Panc1 (cell line): ENCODE measurements at regions not wholly inside any gene's neighbourhood (a gene's known extent, or its start where the extent isn't known, plus 50 kb on each side); places are given as distances from the start of the nearest gene placed in this dataset.

Source experiments
- ATAC-seq: fragments of 200-7000 bp; cut with Tn5 transposase; 2 replicates; pipeline ENCODE4 v1.9.1; 2020; ENCODE audit warnings: mild to moderate bottlenecking, moderate library complexity
- BruUV-seq: library from RNA; stranded (reverse); fragments of 400-500 nt; replicated peaks from 2 replicates; lab custom pipeline; 2021; lab: Mats Ljungman, UMichigan
- CTCF ChIA-PET: fragments of 300-600 bp; sonication (Branson Sonifier 250); formaldehyde crosslinking; loops from one replicate; lab custom pipeline; 2022; ENCODE audit warnings: antibody characterized with exemption; lab: Charles Lee
- POLR2A ChIA-PET: fragments of 300-600 bp; sonication (Branson Sonifier 250); formaldehyde crosslinking; loops from one replicate; lab custom pipeline; 2022; ENCODE audit warnings: antibody characterized with exemption; lab: Charles Lee
- DNase-seq: peaks from one replicate; pipeline ENCODE4 v3.0.0-alpha.2; 2010; ENCODE audit warnings: low read depth, low spot score
- H3K27ac ChIP-seq: 2 replicates; pipeline ENCODE4 v1.5.1; 2011; ENCODE audit warnings: mild to moderate bottlenecking, low read length, inconsistent platforms
- H3K27me3 ChIP-seq: fragments of 200-500 bp; sonication (Bioruptor generic); 2 replicates; pipeline ENCODE4 v1.6.0; 2014; ENCODE audit warnings: low read length, inconsistent platforms; ENCODE audit not compliant: control insufficient read depth, insufficient read depth
- H3K36me3 ChIP-seq: fragments of 200-500 bp; sonication (Bioruptor generic); 2 replicates; pipeline ENCODE4 v1.5.1; 2014; ENCODE audit warnings: inconsistent platforms, mild to moderate bottlenecking, low read length, moderate library complexity; ENCODE audit not compliant: control insufficient read depth, insufficient read depth
- H3K4me1 ChIP-seq: 2 replicates; pipeline ENCODE4 v1.5.1; 2011; ENCODE audit warnings: inconsistent platforms, mild to moderate bottlenecking, low read length, moderate library complexity; ENCODE audit not compliant: control insufficient read depth, insufficient read depth
- H3K4me3 ChIP-seq, 2 experiments: 2 replicates each; pipeline ENCODE4 v1.5.1; 2011 to 2012; ENCODE audit warnings: low read depth in 2 of 2, low read length in 2 of 2, mild to moderate bottlenecking in 2 of 2, inconsistent platforms in 1 of 2, moderate library complexity in 1 of 2
- H3K9me3 ChIP-seq: fragments of 200-500 bp; sonication (Bioruptor generic); 2 replicates; pipeline ENCODE4 v1.5.1; 2014; ENCODE audit warnings: low read depth, mild to moderate bottlenecking, inconsistent platforms, low read length, moderate library complexity; ENCODE audit not compliant: control insufficient read depth, insufficient read depth
- POLR2AphosphoS5 ChIP-seq: IDR thresholded peaks from 2 replicates; pipeline ENCODE4 v1.6.1; 2012; ENCODE audit warnings: mild to moderate bottlenecking, low read depth, low read length, moderate library complexity
- SIN3A ChIP-seq: IDR thresholded peaks from 2 replicates; pipeline ENCODE4 v1.6.1; 2012; ENCODE audit warnings: low read depth, mild to moderate bottlenecking, low read length, moderate library complexity, borderline replicate concordance; ENCODE audit not compliant: insufficient read depth
- TCF7L2 ChIP-seq: IDR thresholded peaks from 2 replicates; pipeline ENCODE4 v1.6.1; 2011; ENCODE audit warnings: mild to moderate bottlenecking, low read depth, low read length, inconsistent platforms
- in situ Hi-C: cut with HindIII; loops from 2 replicates; pipeline ENCODE4 v1.10.0; 2016; ENCODE audit warnings: low sequenced_read_pairs, low pct_unique_long_range_greater_than_20kb
- intact Hi-C: fragments of 100-400 bp; cut with micrococcal nuclease; formaldehyde crosslinking; loops from one replicate; pipeline ENCODE4 v1.10.0; 2022; ENCODE audit not compliant: unreplicated experiment
- TF ChIP-seq, protein P1 (sequence below): fragments of 450-650 bp; IDR thresholded peaks from 2 replicates; pipeline ENCODE4 v1.5.1; 2017; ENCODE audit warnings: mild to moderate bottlenecking
- TF ChIP-seq, protein P2 (sequence below), 2 experiments: IDR thresholded peaks; 2 replicates each; pipeline ENCODE4 v1.6.1; 2011 to 2012; ENCODE audit warnings: low read depth in 2 of 2, control low read depth in 1 of 2, low read length in 1 of 2, mild to moderate bottlenecking in 1 of 2, moderate library complexity in 1 of 2; ENCODE audit not compliant: insufficient read depth in 1 of 2

GRCh38 chr2:240275386-240275785 lies 134.9 kb upstream of the OTOS start:
- POLR2A ChIA-PET, result no interaction called here

DNA sequence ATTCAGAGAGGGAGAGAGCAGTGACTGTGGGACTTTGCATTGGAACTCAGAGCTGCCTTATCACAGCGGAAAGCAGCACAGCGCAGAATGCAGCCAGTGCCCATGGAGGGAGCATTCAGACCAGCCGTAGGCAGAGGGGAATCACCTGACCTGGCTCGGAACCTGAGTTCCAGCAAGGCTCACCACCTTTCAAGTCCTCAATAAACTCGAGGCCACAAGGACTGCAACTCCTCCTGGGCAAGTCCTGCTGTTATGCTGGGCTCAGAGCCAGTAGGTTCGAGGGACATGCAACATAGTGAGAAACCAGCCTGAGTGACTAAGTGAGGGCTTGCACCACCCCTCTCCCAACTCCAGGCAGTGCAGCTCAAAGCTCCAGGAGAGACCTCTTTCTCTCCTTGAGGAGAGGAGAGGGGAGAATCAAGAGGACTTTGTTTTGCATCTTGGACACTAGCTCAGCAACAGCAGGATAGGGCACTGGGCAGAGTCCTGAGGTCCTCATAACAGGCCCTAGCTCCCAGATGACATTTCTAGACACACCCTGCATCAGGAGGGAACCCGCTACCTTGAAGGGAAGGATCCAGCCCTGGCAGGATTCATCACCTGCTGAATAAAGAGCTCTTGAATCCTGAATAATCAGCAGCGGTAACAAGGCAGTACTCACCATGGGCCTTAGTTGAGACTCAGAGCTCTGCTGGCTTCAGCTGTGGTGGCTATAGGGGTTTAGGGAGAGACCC lies 136.8 kb upstream of the OTOS start:
- no peaks in the 10 kb centered on the region for H3K36me3 ChIP-seq
- DNase-seq (no peak), ATAC-seq (no peak)
- H3K4me1 ChIP-seq, result no peaks in the 10 kb centered on the region
- H3K4me3 ChIP-seq, result no peak overlapping the region
- in situ Hi-C loops (no loop called here), intact Hi-C loops (no loop called here)
- no peak overlapping the region for H3K27ac ChIP-seq
- peaks cover 22% of the 10 kb centered on the region; the same call in 1 of the 2 replicates for H3K27me3 ChIP-seq
- POLR2A ChIA-PET, result no interaction called here
- TF ChIP-seq POLR2AphosphoS5 (no peak), TCF7L2 (no peak), SIN3A (no peak)
- TF ChIP-seq, protein P1, sequence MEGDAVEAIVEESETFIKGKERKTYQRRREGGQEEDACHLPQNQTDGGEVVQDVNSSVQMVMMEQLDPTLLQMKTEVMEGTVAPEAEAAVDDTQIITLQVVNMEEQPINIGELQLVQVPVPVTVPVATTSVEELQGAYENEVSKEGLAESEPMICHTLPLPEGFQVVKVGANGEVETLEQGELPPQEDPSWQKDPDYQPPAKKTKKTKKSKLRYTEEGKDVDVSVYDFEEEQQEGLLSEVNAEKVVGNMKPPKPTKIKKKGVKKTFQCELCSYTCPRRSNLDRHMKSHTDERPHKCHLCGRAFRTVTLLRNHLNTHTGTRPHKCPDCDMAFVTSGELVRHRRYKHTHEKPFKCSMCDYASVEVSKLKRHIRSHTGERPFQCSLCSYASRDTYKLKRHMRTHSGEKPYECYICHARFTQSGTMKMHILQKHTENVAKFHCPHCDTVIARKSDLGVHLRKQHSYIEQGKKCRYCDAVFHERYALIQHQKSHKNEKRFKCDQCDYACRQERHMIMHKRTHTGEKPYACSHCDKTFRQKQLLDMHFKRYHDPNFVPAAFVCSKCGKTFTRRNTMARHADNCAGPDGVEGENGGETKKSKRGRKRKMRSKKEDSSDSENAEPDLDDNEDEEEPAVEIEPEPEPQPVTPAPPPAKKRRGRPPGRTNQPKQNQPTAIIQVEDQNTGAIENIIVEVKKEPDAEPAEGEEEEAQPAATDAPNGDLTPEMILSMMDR, result no peak
- TF ChIP-seq, protein P2, sequence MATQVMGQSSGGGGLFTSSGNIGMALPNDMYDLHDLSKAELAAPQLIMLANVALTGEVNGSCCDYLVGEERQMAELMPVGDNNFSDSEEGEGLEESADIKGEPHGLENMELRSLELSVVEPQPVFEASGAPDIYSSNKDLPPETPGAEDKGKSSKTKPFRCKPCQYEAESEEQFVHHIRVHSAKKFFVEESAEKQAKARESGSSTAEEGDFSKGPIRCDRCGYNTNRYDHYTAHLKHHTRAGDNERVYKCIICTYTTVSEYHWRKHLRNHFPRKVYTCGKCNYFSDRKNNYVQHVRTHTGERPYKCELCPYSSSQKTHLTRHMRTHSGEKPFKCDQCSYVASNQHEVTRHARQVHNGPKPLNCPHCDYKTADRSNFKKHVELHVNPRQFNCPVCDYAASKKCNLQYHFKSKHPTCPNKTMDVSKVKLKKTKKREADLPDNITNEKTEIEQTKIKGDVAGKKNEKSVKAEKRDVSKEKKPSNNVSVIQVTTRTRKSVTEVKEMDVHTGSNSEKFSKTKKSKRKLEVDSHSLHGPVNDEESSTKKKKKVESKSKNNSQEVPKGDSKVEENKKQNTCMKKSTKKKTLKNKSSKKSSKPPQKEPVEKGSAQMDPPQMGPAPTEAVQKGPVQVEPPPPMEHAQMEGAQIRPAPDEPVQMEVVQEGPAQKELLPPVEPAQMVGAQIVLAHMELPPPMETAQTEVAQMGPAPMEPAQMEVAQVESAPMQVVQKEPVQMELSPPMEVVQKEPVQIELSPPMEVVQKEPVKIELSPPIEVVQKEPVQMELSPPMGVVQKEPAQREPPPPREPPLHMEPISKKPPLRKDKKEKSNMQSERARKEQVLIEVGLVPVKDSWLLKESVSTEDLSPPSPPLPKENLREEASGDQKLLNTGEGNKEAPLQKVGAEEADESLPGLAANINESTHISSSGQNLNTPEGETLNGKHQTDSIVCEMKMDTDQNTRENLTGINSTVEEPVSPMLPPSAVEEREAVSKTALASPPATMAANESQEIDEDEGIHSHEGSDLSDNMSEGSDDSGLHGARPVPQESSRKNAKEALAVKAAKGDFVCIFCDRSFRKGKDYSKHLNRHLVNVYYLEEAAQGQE (IDR thresholded peaks at IDR 0.05; ENCODE audit: insufficient read depth in 1 of 2, low read depth in 2 of 2, low read length in 1 of 2), result no peak
- peaks cover 11% of the 10 kb centered on the region for H3K9me3 ChIP-seq
- no TSS peak for BruUV-seq
- CTCF ChIA-PET, result no interaction called here

More at GRCh38 chr2:240275386-240275785, 134.9 kb upstream of the OTOS start:
- CTCF ChIA-PET, result no interaction called here
- H3K36me3 ChIP-seq, result no peaks in the 10 kb centered on the region
- no peak for ATAC-seq
- DNase-seq, result no peak
- no peaks in the 10 kb centered on the region for H3K4me1 ChIP-seq
- H3K27me3 ChIP-seq, result peaks cover 20% of the 10 kb centered on the region; the same call in 1 of the 2 replicates
- TF ChIP-seq, protein P1, result no peak
- TF ChIP-seq, protein P2 (IDR thresholded peaks at IDR 0.05; ENCODE audit: insufficient read depth in 1 of 2, low read depth in 2 of 2, low read length in 1 of 2), result no peak
- TF ChIP-seq SIN3A, result no peak
- no peak for TF ChIP-seq POLR2AphosphoS5
- no peak for TF ChIP-seq TCF7L2
- intact Hi-C loops, result no loop called here
- in situ Hi-C loops, result no loop called here
- no peak overlapping the region for H3K4me3 ChIP-seq
- BruUV-seq, result no TSS peak
- H3K27ac ChIP-seq, result no peak overlapping the region
- peaks cover 18% of the 10 kb centered on the region for H3K9me3 ChIP-seq
